ENCODE measurements at regions not wholly inside any gene's neighbourhood (a gene's known extent, or its start where the extent isn't known, plus 50 kb on each side); places are given as distances from the start of the nearest gene placed in this dataset.

DNA sequence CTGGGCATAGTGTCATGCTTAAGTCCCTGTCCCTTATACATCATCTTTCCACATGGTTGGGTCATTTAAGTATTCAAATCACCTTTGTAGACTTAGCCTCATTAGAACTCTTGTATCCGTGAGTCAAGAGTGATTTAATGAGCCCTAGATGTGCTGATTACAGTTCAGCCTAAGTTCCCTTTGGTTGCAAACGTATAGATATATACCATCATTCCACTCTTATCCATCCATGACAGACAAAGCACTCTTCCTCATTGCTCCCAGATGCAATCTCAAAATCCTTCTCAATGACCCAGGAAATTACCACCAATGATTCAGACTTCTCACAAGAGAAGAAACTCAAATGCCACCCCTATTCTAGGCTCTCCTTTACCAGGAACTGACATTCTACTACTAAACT lies 50.2 kb upstream of the C3orf49 start:
- no peak for DNase-seq (ENCODE audit: low read depth, low spot score)
- Histone ChIP-seq H3K4me1 (ENCODE audit: control insufficient read depth, extremely low read depth, insufficient read depth, low read length) (no peaks in the 10 kb centered on the region), H3K27ac (ENCODE audit: control insufficient read depth, insufficient read depth, low read length) (no peak overlapping the region), H3K9me3 (ENCODE audit: control insufficient read depth, low read depth, low read length) (no peaks in the 10 kb centered on the region), H2AFZ (ENCODE audit: control insufficient read depth, low read length) (no peak overlapping the region), H3K79me2 (ENCODE audit: control insufficient read depth, insufficient read depth, low read length) (no peaks in the 10 kb centered on the region), H3K27me3 (ENCODE audit: control insufficient read depth, extremely low read depth, insufficient read depth, low read length) (no peaks in the 10 kb centered on the region), H3K9me1 (ENCODE audit: control insufficient read depth, extremely low read depth, insufficient read depth, low read length) (no peaks in the 10 kb centered on the region), H3K36me3 (ENCODE audit: control insufficient read depth in 2 of 2, extremely low read depth in 1 of 2, insufficient read depth in 2 of 2, low read length in 2 of 2) (no peaks in the 10 kb centered on the region), H3K4me2 (ENCODE audit: control insufficient read depth, extremely low read depth, insufficient read depth, low read depth, low read length) (no peak overlapping the region), H3K9ac (ENCODE audit: control insufficient read depth, extremely low read depth, insufficient read depth, low read length) (no peak overlapping the region), H3K4me3 (ENCODE audit: control insufficient read depth in 2 of 3, extremely low read depth in 1 of 3, insufficient read depth in 2 of 3, low read depth in 1 of 3, low read length in 3 of 3) (no peak overlapping the region), H4K20me1 (ENCODE audit: control insufficient read depth, extremely low read depth, insufficient read depth, low read length) (no peaks in the 10 kb centered on the region)
- TF ChIP-seq EZH2 (IDR thresholded peaks at IDR 0.05; ENCODE audit: low read length) = no peak
- TF ChIP-seq, protein P1, sequence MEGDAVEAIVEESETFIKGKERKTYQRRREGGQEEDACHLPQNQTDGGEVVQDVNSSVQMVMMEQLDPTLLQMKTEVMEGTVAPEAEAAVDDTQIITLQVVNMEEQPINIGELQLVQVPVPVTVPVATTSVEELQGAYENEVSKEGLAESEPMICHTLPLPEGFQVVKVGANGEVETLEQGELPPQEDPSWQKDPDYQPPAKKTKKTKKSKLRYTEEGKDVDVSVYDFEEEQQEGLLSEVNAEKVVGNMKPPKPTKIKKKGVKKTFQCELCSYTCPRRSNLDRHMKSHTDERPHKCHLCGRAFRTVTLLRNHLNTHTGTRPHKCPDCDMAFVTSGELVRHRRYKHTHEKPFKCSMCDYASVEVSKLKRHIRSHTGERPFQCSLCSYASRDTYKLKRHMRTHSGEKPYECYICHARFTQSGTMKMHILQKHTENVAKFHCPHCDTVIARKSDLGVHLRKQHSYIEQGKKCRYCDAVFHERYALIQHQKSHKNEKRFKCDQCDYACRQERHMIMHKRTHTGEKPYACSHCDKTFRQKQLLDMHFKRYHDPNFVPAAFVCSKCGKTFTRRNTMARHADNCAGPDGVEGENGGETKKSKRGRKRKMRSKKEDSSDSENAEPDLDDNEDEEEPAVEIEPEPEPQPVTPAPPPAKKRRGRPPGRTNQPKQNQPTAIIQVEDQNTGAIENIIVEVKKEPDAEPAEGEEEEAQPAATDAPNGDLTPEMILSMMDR (optimal IDR thresholded peaks at IDR 0.05 in 1 of 3, IDR thresholded peaks at IDR 0.05 in 1 of 3, conservative IDR thresholded peaks at IDR 0.05 in 1 of 3; ENCODE audit: extremely low read depth in 1 of 3, insufficient read depth in 2 of 3, low read length in 3 of 3) = no peak
- dilution Hi-C loops (cut with MboI; ENCODE audit: extremely low pct_ligation_motif_present, low sequenced_read_pairs) = no loop called here
- FAIRE-seq = no peak
